Spleen (tissue), 11 donors: ENCODE measurements at regions not wholly inside any gene's neighbourhood (a gene's known extent, or its start where the extent isn't known, plus 50 kb on each side); places are given as distances from the start of the nearest gene placed in this dataset.

ENCODE experiments used
- DNase-seq: peaks from one replicate; pipeline ENCODE4 v3.0.0-alpha.2; 2020
- H3K27ac ChIP-seq, 8 donors: fragments of 200-600 bp; sonication (generic) in 7 of 8; 1 replicate in 4 of 8; 2 replicates in 4 of 8; pipeline versions ENCODE4 v1.5.0 to v1.8.0; 2016 to 2021; ENCODE audit warnings: inconsistent platforms in 4 of 8, mild to moderate bottlenecking in 4 of 8, moderate library complexity in 1 of 8
- H3K27me3 ChIP-seq, 7 donors: fragments of 200-600 bp; sonication (generic) in 6 of 7; replicated peaks in 1 of 7; 1 replicate in 4 of 7; 2 replicates in 3 of 7; pipeline versions ENCODE4 v1.5.0 to v1.8.0; 2016 to 2021; ENCODE audit warnings: inconsistent platforms in 3 of 7, mild to moderate bottlenecking in 1 of 7
- H3K36me3 ChIP-seq, 6 donors: fragments of 200-600 bp; sonication (generic) in 5 of 6; 1 replicate in 4 of 6; 2 replicates in 2 of 6; pipeline versions ENCODE4 v1.5.0 to v1.8.0; 2016 to 2021; ENCODE audit warnings: inconsistent platforms in 2 of 6
- H3K4me1 ChIP-seq, 6 donors: fragments of 200-600 bp; sonication (generic) in 5 of 6; 1 replicate in 3 of 6; 2 replicates in 3 of 6; pipeline versions ENCODE4 v1.5.0 to v1.8.0; 2016 to 2021; ENCODE audit warnings: inconsistent platforms in 3 of 6
- H3K4me3 ChIP-seq, 8 donors: fragments of 200-600 bp; sonication (generic) in 7 of 8; 1 replicate in 4 of 8; 2 replicates in 4 of 8; pipeline versions ENCODE4 v1.5.0 to v1.8.0; 2016 to 2021; ENCODE audit warnings: inconsistent platforms in 4 of 8, mild to moderate bottlenecking in 4 of 8, moderate library complexity in 2 of 8
- H3K9me3 ChIP-seq, 8 donors: fragments of 200-600 bp; sonication (generic) in 7 of 8; 1 replicate in 4 of 8; 2 replicates in 4 of 8; pipeline versions ENCODE4 v1.5.0 to v1.8.0; 2016 to 2021; ENCODE audit warnings: inconsistent platforms in 4 of 8
- CTCF ChIP-seq, 11 experiments: fragments of 200-600 bp in 7 of 11; fragments of 450-650 bp in 4 of 11; sonication (generic) in 4 of 11; IDR thresholded peaks in 8 of 11; conservative IDR thresholded peaks in 3 of 11; 1 replicate in 7 of 11; 2 replicates in 4 of 11; pipeline versions ENCODE4 v1.4.0 to v1.8.0; 2016 to 2021; ENCODE audit warnings: antibody characterized with exemption in 11 of 11, inconsistent platforms in 4 of 11, mild to moderate bottlenecking in 1 of 11
- POLR2A ChIP-seq, 3 donors: fragments of 450-650 bp; IDR thresholded peaks; one replicate each; pipeline ENCODE4 v1.5.1; 2017; ENCODE audit warnings: antibody characterized with exemption in 3 of 3, mild to moderate bottlenecking in 1 of 3
- POLR2AphosphoS5 ChIP-seq, 3 donors: sonication (generic); formaldehyde crosslinking; IDR thresholded peaks; one replicate each; pipeline ENCODE4 v1.5.1; 2017; ENCODE audit warnings: antibody characterized with exemption in 3 of 3
- WGBS, 5 donors: extraction: QIAGEN DNeasy Blood & Tissue Kit in 3 of 5; methylation state at CpG; one replicate each; pipeline versions ENCODE4 v1.1.5 to v1.1.7; 2013 to 2018; 5-methylcytosine and 5-hydroxymethylcytosine counted together
- intact Hi-C: fragments of 100-400 bp; cut with DNase I; formaldehyde crosslinking; loops from one replicate; pipeline ENCODE4 v1.15.0; 2023; ENCODE audit warnings: low total_unique reads
- donor health status: healthy with polysubstance abuse.
- donor health status: DM: no; HTN: no; CAD: no; lungs with moderate emphysema.
- donor health status: DM: no; HTN: no; CAD: no.
- donor health status: Bipolar disorder and iron deficiency.
- donor health status: healthy.
- donor health status: DM: no; HTN: no; CAD: no.
- donor health status: DM: yes; HTN: yes; CAD: no.

- Histone ChIP-seq H3K27me3 (peaks cover 2 to 100% (median 49%) of the 10 kb centered on the region in 7 donors), H3K27ac (no peak overlapping the region), H3K4me3 (peak overlapping the region in 1 of 8 donors; percentile 55), H3K36me3 (no peaks in the 10 kb centered on the region), H3K4me1 (peaks cover 0 to 11% (median 6%) of the 10 kb centered on the region in 6 donors), H3K9me3 (peaks cover 0 to 25% (median 13%) of the 10 kb centered on the region in 8 donors)
- DNase-seq: no peak
- WGBS, 5 donors: 3 to 10% (median 4%) methylated on average over 15 to 74 of the region's 74 CpGs
- intact Hi-C loops: no loop called here
- TF ChIP-seq CTCF (IDR thresholded peaks at IDR 0.05 in 8 of 11, conservative IDR thresholded peaks at IDR 0.05 in 3 of 11) (no peak), POLR2A (IDR thresholded peaks at IDR 0.05) (no peak), POLR2AphosphoS5 (IDR thresholded peaks at IDR 0.05) (no peak)
Measured at GRCh38 chr7:1368682-1369571, 90.3 kb downstream of the MICALL2 start.

DNA sequence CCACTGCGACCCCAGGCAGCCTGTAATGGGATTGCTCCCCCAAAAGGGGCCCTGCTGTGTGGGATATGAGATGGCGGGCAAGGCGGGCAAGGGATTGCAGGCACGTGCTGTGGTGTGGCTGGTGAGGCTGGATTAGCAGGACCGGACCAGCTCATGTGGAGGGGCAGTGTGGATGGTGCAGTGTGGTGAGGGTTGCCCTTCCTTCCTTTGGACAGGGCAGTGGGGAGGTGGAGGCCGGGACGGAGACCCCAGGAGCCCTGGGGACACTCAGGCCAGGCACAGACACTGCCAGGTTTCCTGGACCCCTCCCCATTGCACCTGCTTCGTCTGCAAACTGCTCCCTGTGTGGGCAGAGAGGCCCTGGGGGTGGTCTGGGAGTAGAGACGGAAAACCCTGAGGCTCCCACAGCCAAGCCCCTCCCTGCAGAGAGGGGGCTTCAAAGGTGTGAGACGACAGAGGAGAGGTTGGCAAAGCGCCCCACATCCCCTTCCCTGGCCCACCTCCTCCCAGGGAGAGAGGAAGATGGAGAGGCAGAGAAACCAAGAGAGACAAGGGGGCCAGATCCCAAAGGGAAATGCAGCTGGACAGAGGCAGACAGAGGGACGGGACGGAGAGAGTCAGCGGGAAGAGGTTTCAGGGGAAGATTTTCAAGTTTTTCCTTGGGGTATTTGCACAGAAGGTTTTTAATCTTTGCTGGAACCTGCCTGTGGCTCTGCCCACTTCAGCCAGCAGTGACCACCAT lies 89.2 kb downstream of the MICALL2 start:
- TF ChIP-seq CTCF (IDR thresholded peaks at IDR 0.05 in 8 of 11, conservative IDR thresholded peaks at IDR 0.05 in 3 of 11) (no peak), POLR2AphosphoS5 (IDR thresholded peaks at IDR 0.05) (no peak), POLR2A (IDR thresholded peaks at IDR 0.05) (no peak)
- Histone ChIP-seq H3K27me3 (peaks cover 2 to 98% (median 49%) of the 10 kb centered on the region in 7 donors), H3K27ac (no peak overlapping the region), H3K4me1 (peaks cover 0 to 11% (median 6%) of the 10 kb centered on the region in 6 donors), H3K36me3 (no peaks in the 10 kb centered on the region), H3K4me3 (no peak overlapping the region), H3K9me3 (peaks cover 0 to 13% (median 9%) of the 10 kb centered on the region in 8 donors)
- DNase-seq: no peak
- intact Hi-C loops: no loop called here
- 26 to 37% (median 30%) methylated on average over 12 to 14 of the region's 14 CpGs for WGBS, 5 donors

- Histone ChIP-seq H3K27me3 (peaks cover 2 to 98% (median 55%) of the 10 kb centered on the region in 7 donors), H3K9me3 (peaks cover 0 to 7% (median 2%) of the 10 kb centered on the region in 8 donors), H3K27ac (no peak overlapping the region), H3K4me3 (no peak overlapping the region), H3K36me3 (no peaks in the 10 kb centered on the region), H3K4me1 (peaks cover 0 to 11% (median 6%) of the 10 kb centered on the region in 6 donors)
- intact Hi-C loops: no loop called here
- no peak for TF ChIP-seq POLR2A (IDR thresholded peaks at IDR 0.05)
- TF ChIP-seq CTCF (IDR thresholded peaks at IDR 0.05 in 8 of 11, conservative IDR thresholded peaks at IDR 0.05 in 3 of 11): no peak
- TF ChIP-seq POLR2AphosphoS5 (IDR thresholded peaks at IDR 0.05): no peak
- 79 to 85% (median 81%) methylated on average over 7 to 9 of the region's 9 CpGs for WGBS, 5 donors
- no peak for DNase-seq
Measured at GRCh38 chr7:1370738-1371137, 88.5 kb downstream of the MICALL2 start.

GRCh38 chr7:1372063-1372462 lies 87.2 kb downstream of the MICALL2 start:
- 75 to 87% (median 85%) methylated on average over 6 of the region's 6 CpGs for WGBS, 5 donors
- intact Hi-C loops: no loop called here
- Histone ChIP-seq H3K27me3 (peaks cover 2 to 98% (median 55%) of the 10 kb centered on the region in 7 donors), H3K27ac (no peak overlapping the region), H3K4me3 (no peak overlapping the region), H3K4me1 (peaks cover 0 to 11% (median 6%) of the 10 kb centered on the region in 6 donors), H3K36me3 (no peaks in the 10 kb centered on the region), H3K9me3 (no peaks in the 10 kb centered on the region)
- no peak for DNase-seq
- TF ChIP-seq POLR2AphosphoS5 (IDR thresholded peaks at IDR 0.05) (no peak), POLR2A (IDR thresholded peaks at IDR 0.05) (no peak), CTCF (IDR thresholded peaks at IDR 0.05 in 8 of 11, conservative IDR thresholded peaks at IDR 0.05 in 3 of 11) (no peak)
